ENCODE measurements at regions not wholly inside any gene's neighbourhood (a gene's known extent, or its start where the extent isn't known, plus 50 kb on each side); places are given as distances from the start of the nearest gene placed in this dataset.
"Not testable (repeated sequence)": the region's sequence is repeated elsewhere in the genome, so short reads cannot be mapped to it uniquely, and the experiment has no call there.

- DNase-seq (ENCODE audit: low read depth, low spot score): no peak
Observed at GRCh38 chr10:4396401-4397283, 429.4 kb upstream of the AKR1E2 start.

- DNase-seq (ENCODE audit: low read depth, low spot score): no peak
Observed at GRCh38 chr10:4395731-4396130, 430.3 kb upstream of the AKR1E2 start.

GRCh38 chr10:4394455-4394854, 431.6 kb upstream of the AKR1E2 start:
- DNase-seq (ENCODE audit: low read depth, low spot score): not testable (repeated sequence)

- no peak for DNase-seq (ENCODE audit: low read depth, low spot score)
Observed at GRCh38 chr10:4391683-4392082, 434.3 kb upstream of the AKR1E2 start.

- no peak for DNase-seq (ENCODE audit: low read depth, low spot score)
Observed at GRCh38 chr10:4390219-4390618, 435.8 kb upstream of the AKR1E2 start.

GRCh38 chr10:4385231-4385870, 440.7 kb upstream of the AKR1E2 start:
- no peak for DNase-seq (ENCODE audit: low read depth, low spot score)

GRCh38 chr10:4384245-4384644, 441.8 kb upstream of the AKR1E2 start:
- no peak for DNase-seq (ENCODE audit: low read depth, low spot score)

GRCh38 chr10:4383651-4384098, 442.3 kb upstream of the AKR1E2 start:
- DNase-seq (ENCODE audit: low read depth, low spot score): no peak

- no peak for DNase-seq (ENCODE audit: low read depth, low spot score)
Observed at GRCh38 chr10:4382811-4383210, 443.2 kb upstream of the AKR1E2 start.

GRCh38 chr10:4373612-4374011, 452.4 kb upstream of the AKR1E2 start:
- DNase-seq (ENCODE audit: low read depth, low spot score): no peak

GRCh38 chr10:4373098-4373497, 452.9 kb upstream of the AKR1E2 start:
- no peak for DNase-seq (ENCODE audit: low read depth, low spot score)

GRCh38 chr10:4372601-4373000, 453.4 kb upstream of the AKR1E2 start:
- DNase-seq (ENCODE audit: low read depth, low spot score): no peak

GRCh38 chr10:4371691-4372295, 454.2 kb upstream of the AKR1E2 start:
- DNase-seq (ENCODE audit: low read depth, low spot score): no peak

- DNase-seq (ENCODE audit: low read depth, low spot score): no peak
Observed at GRCh38 chr10:4370376-4370775, 455.6 kb upstream of the AKR1E2 start.

GRCh38 chr10:4361581-4361980, 464.4 kb upstream of the AKR1E2 start:
- no peak for DNase-seq (ENCODE audit: low read depth, low spot score)

- peak; percentile 39 for DNase-seq (ENCODE audit: low read depth, low spot score)
Observed at GRCh38 chr10:4359003-4359402, 467.0 kb upstream of the AKR1E2 start.

GRCh38 chr10:4357911-4358310, 468.1 kb upstream of the AKR1E2 start:
- DNase-seq (ENCODE audit: low read depth, low spot score): no peak

GRCh38 chr10:4355350-4355749, 470.7 kb upstream of the AKR1E2 start:
- no peak for DNase-seq (ENCODE audit: low read depth, low spot score)

- DNase-seq (ENCODE audit: low read depth, low spot score): no peak
Observed at GRCh38 chr10:4354382-4354812, 471.6 kb upstream of the AKR1E2 start.

- DNase-seq (ENCODE audit: low read depth, low spot score): no peak
Observed at GRCh38 chr10:4353964-4354363, 472.0 kb upstream of the AKR1E2 start.

GRCh38 chr10:4353059-4353655, 472.9 kb upstream of the AKR1E2 start:
- no peak for DNase-seq (ENCODE audit: low read depth, low spot score)

- DNase-seq (ENCODE audit: low read depth, low spot score): no peak
Observed at GRCh38 chr10:4352414-4352961, 473.5 kb upstream of the AKR1E2 start.
